Mesothelial cell of epicardium (in vitro differentiated cells): ENCODE measurements at regions not wholly inside any gene's neighbourhood (a gene's known extent, or its start where the extent isn't known, plus 50 kb on each side); places are given as distances from the start of the nearest gene placed in this dataset.
A peak's percentile ranks its signal among the peaks of the same experiment; 100 is the strongest.
"Not testable (repeated sequence)": the region's sequence is repeated elsewhere in the genome, so short reads cannot be mapped to it uniquely, and the experiment has no call there.

ENCODE experiments used
- DNase-seq, 2 experiments: peaks; one replicate each; pipeline ENCODE4 v3.0.0; 2021; ENCODE audit warnings: low spot score in 2 of 2; ENCODE audit not compliant: unreplicated experiment in 2 of 2
- H3K27ac Mint-ChIP-seq: 2 replicates; pipeline ENCODE4 v1.8.0; 2021; ENCODE audit warnings: mixed read lengths
- H3K27me3 Mint-ChIP-seq: 2 replicates; pipeline ENCODE4 v1.8.0; 2021; ENCODE audit warnings: low read depth, mixed read lengths
- H3K36me3 Mint-ChIP-seq: 2 replicates; pipeline ENCODE4 v1.8.0; 2021; ENCODE audit warnings: mixed read lengths
- H3K4me1 Mint-ChIP-seq: 2 replicates; pipeline ENCODE4 v1.8.0; 2021; ENCODE audit warnings: mixed read lengths
- H3K4me3 Mint-ChIP-seq: 2 replicates; pipeline ENCODE4 v1.8.0; 2021; ENCODE audit warnings: mild to moderate bottlenecking, moderate library complexity, mixed read lengths
- H3K9me3 Mint-ChIP-seq: 2 replicates; pipeline ENCODE4 v1.8.0; 2021; ENCODE audit warnings: mixed read lengths
- CTCF ChIP-seq: fragments of 200-600 bp; sonication (generic); IDR thresholded peaks from one replicate; pipeline ENCODE4 v1.5.0; 2021; ENCODE audit warnings: antibody characterized with exemption; ENCODE audit not compliant: unreplicated experiment

DNA sequence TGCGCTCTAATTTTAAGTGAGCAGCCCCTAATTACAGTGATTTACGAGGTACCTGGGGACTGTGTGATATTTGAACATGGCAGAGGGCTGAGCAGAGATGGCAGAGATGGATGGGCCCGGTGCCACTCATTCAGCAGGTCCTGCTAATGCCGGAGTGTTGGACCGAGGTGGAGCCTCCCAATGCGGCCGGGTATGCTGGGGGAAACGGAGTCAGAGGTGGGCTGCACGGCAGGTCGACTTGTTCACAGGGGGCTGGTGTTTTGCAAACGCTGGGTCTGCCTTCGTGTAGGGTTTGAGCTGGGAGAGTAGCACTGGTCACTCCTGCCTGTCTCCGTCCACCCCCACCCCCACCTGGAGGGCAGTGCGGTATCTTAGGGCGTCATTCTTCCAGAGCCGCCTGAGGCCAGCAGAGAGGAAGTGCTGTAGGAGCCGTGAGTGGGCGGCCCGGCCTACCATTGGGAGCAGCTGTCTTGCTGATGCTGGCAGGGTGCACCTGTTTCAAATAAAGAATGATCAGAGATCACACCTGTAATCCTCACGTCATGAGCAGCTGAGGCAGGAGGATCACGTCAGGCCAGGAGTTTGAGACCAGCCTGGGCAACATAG is 122.6 kb downstream of the IGLL1 start:
- Mint-ChIP-seq H3K4me3 (no peak overlapping the region), H3K9me3 (no peaks in the 10 kb centered on the region), H3K36me3 (peaks cover 7% of the 10 kb centered on the region), H3K27ac (peak overlapping the region; percentile 82), H3K4me1 (peaks cover 44% of the 10 kb centered on the region), H3K27me3 (no peaks in the 10 kb centered on the region)
- TF ChIP-seq CTCF = no peak
- no peak for DNase-seq

GRCh38 chr22:23456666-23457379 is 123.3 kb downstream of the IGLL1 start:
- H3K27me3 Mint-ChIP-seq, DNase-seq, H3K4me3 Mint-ChIP-seq, H3K36me3 Mint-ChIP-seq, H3K9me3 Mint-ChIP-seq: not testable (repeated sequence)
- peak overlapping the region; percentile 83 for H3K27ac Mint-ChIP-seq
- peaks cover 50% of the 10 kb centered on the region for H3K4me1 Mint-ChIP-seq

- H3K4me3 Mint-ChIP-seq, H3K9me3 Mint-ChIP-seq, DNase-seq, H3K27ac Mint-ChIP-seq, H3K36me3 Mint-ChIP-seq, H3K27me3 Mint-ChIP-seq: not testable (repeated sequence)
- peaks cover 48% of the 10 kb centered on the region for H3K4me1 Mint-ChIP-seq
Observed at GRCh38 chr22:23454345-23454744, 125.7 kb downstream of the IGLL1 start.

- H3K4me3 Mint-ChIP-seq = no peak overlapping the region
- H3K36me3 Mint-ChIP-seq = peaks cover 3% of the 10 kb centered on the region
- peaks cover 46% of the 10 kb centered on the region for H3K4me1 Mint-ChIP-seq
- no peaks in the 10 kb centered on the region for H3K27me3 Mint-ChIP-seq
- H3K27ac Mint-ChIP-seq = peak overlapping the region; percentile 83
- H3K9me3 Mint-ChIP-seq = no peaks in the 10 kb centered on the region
- no peak for DNase-seq
- TF ChIP-seq CTCF = no peak
Observed at GRCh38 chr22:23453277-23453676, 126.8 kb downstream of the IGLL1 start.

- Mint-ChIP-seq H3K4me3 (no peak overlapping the region), H3K27me3 (no peaks in the 10 kb centered on the region)
Observed at GRCh38 chr22:23452231-23453010, 127.7 kb downstream of the IGLL1 start.

GRCh38 chr22:23451452-23452230 is 128.4 kb downstream of the IGLL1 start:
- not testable (repeated sequence) for H3K36me3 Mint-ChIP-seq, H3K27me3 Mint-ChIP-seq, H3K9me3 Mint-ChIP-seq, H3K4me3 Mint-ChIP-seq, DNase-seq
- Mint-ChIP-seq H3K27ac (peak overlapping the region; percentile 79), H3K4me1 (peaks cover 30% of the 10 kb centered on the region)

More at GRCh38 chr22:23452231-23453010, 127.7 kb downstream of the IGLL1 start:
- TF ChIP-seq CTCF = no peak
- Mint-ChIP-seq H3K36me3 (peaks cover 3% of the 10 kb centered on the region), H3K9me3 (peaks cover under 1% of the 10 kb centered on the region), H3K27ac (peak overlapping the region; percentile 39), H3K4me1 (peaks cover 38% of the 10 kb centered on the region)
- no peak for DNase-seq

- not testable (repeated sequence) for H3K27ac Mint-ChIP-seq, H3K4me3 Mint-ChIP-seq, H3K27me3 Mint-ChIP-seq, DNase-seq
- H3K36me3 Mint-ChIP-seq = peaks cover 11% of the 10 kb centered on the region
- peaks cover 11% of the 10 kb centered on the region for H3K9me3 Mint-ChIP-seq
- peaks cover 23% of the 10 kb centered on the region for H3K4me1 Mint-ChIP-seq
Observed at GRCh38 chr22:23450821-23451220, 129.3 kb downstream of the IGLL1 start.
